GM12864 (cell line): ENCODE measurements at regions not wholly inside any gene's neighbourhood (a gene's known extent, or its start where the extent isn't known, plus 50 kb on each side); places are given as distances from the start of the nearest gene placed in this dataset.

Source experiments
- DNase-seq: peaks from one replicate; pipeline ENCODE4 v3.0.0-alpha.2; 2011; ENCODE audit warnings: low read depth
- H3K4me3 ChIP-seq: 2 replicates; pipeline ENCODE4 v1.5.1; 2011; ENCODE audit warnings: mild to moderate bottlenecking, low read depth, low read length, control low read depth
- TF ChIP-seq, protein P1 (sequence below): IDR thresholded peaks from 2 replicates; pipeline ENCODE4 v1.5.1; 2011; ENCODE audit warnings: low read depth, mild to moderate bottlenecking, moderate library complexity, low read length, control low read depth, inconsistent platforms; ENCODE audit errors: missing control alignments

DNA sequence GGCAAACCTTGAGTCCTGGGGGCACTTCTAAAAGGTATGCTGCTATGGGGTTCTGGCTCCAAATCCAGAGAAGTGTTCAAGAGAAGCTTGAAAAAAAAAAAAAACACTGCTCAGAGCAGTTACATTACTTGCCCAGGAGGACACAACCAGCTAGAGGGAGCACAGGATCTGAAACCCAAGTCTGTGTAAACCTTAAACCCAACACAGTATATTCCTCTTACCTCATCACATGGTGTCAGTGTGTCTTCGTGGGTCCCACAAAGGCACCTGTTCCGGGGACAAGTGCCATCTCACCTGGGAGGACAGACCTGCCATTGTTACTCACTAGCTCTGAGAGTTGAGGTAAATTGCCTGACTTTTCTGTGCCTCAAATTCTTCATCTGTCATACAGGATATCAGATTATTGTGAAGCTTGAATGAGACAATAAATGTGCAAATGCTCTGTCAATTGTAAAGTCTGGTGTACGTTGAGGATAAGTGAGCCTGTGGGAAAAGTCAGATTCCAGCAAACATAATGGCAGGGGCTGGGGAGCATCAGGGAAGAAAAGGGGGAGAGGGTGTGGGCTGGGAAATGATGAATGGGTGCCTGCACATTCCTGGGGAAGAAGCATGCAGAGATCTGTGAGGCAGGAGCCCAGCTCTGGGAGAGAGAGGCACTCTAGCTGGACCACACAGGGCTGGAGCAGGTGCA is 170.4 kb upstream of the ZC3H12A start:
- TF ChIP-seq, protein P1, sequence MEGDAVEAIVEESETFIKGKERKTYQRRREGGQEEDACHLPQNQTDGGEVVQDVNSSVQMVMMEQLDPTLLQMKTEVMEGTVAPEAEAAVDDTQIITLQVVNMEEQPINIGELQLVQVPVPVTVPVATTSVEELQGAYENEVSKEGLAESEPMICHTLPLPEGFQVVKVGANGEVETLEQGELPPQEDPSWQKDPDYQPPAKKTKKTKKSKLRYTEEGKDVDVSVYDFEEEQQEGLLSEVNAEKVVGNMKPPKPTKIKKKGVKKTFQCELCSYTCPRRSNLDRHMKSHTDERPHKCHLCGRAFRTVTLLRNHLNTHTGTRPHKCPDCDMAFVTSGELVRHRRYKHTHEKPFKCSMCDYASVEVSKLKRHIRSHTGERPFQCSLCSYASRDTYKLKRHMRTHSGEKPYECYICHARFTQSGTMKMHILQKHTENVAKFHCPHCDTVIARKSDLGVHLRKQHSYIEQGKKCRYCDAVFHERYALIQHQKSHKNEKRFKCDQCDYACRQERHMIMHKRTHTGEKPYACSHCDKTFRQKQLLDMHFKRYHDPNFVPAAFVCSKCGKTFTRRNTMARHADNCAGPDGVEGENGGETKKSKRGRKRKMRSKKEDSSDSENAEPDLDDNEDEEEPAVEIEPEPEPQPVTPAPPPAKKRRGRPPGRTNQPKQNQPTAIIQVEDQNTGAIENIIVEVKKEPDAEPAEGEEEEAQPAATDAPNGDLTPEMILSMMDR = no peak
- H3K4me3 ChIP-seq = no peak overlapping the region
- DNase-seq = no peak

DNA sequence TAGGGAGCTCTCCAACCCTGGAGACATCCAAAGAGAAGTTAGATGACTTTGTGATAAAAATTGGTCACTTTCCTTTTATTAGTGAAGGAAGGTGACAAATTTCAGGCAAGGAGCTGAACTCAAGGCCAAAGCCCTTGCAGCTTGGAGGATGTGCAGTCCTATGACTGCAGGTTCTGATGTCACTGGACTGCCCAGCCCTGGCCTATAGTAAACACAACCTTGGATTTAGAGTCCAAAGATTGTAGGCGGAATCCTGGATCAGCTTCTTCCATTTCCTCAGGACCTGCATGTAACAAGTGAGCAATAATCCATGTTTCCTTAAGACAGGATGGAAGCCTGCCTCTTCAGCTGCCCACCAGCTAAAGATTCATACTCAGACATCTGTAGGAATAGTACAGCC is 169.3 kb upstream of the ZC3H12A start:
- TF ChIP-seq, protein P1 = no peak
- H3K4me3 ChIP-seq = no peak overlapping the region
- no peak for DNase-seq

DNA sequence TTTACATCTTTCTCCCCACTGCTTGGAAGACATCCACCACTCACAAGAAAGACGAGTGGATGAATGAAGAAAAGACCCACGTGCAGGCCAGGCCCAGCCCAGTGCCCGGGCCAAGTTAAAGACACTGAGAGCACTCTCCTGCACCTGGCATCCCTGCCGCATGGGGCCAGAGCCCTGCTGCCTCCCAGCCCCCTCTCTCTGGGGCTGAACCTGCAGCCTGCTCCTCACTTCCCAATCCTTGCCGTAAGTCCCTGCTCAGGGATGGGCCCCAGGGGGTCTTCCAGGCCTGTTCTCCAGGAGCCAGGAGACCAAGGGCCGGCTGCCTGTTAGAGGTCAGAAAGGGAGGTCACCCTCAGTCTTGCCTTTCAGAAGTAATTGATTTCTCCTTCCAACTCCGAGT is 168.5 kb upstream of the ZC3H12A start:
- H3K4me3 ChIP-seq = no peak overlapping the region
- TF ChIP-seq, protein P1 = no peak
- DNase-seq = no peak

DNA sequence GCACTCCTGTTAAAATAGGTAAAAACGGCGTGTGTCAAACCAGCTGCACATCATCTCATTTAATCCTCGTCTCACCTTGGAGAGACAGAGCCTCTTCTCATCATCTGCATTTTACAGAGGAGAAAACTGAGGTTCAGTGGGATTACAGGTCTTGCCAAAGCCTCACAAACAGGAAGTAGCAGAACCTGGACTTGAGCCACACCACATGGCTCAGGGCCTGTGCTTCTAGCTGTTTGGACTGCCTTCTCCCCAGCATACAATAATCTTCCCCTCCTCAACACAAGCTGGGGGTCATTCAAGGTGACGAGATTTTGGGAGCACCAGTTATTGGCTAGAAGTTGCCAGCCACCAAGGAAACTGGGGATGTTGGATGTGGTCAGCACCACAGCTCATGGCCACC is 167.9 kb upstream of the ZC3H12A start:
- H3K4me3 ChIP-seq = no peak overlapping the region
- no peak for DNase-seq
- TF ChIP-seq, protein P1 = no peak

DNA sequence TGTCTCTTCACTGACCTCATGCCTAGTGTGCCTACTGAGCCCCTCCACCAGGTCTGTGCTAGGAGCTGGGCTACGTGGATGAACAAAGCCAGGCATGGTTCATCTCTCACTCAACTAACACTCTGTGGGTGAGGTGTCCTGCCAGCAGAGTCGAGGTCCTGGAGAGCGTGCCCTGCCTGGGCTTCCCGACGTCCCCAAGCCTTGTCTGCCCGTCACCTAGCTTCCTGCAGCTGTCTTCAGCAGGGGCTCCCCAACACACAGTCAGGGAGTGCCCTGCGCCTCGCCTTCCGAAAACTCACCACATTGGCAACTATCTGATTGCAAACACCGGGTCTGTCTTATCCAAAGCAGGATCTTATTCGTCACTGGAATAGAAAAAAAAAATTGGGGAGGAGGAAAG is 167.5 kb upstream of the ZC3H12A start:
- TF ChIP-seq, protein P1 = no peak
- no peak for DNase-seq
- H3K4me3 ChIP-seq = no peak overlapping the region

DNA sequence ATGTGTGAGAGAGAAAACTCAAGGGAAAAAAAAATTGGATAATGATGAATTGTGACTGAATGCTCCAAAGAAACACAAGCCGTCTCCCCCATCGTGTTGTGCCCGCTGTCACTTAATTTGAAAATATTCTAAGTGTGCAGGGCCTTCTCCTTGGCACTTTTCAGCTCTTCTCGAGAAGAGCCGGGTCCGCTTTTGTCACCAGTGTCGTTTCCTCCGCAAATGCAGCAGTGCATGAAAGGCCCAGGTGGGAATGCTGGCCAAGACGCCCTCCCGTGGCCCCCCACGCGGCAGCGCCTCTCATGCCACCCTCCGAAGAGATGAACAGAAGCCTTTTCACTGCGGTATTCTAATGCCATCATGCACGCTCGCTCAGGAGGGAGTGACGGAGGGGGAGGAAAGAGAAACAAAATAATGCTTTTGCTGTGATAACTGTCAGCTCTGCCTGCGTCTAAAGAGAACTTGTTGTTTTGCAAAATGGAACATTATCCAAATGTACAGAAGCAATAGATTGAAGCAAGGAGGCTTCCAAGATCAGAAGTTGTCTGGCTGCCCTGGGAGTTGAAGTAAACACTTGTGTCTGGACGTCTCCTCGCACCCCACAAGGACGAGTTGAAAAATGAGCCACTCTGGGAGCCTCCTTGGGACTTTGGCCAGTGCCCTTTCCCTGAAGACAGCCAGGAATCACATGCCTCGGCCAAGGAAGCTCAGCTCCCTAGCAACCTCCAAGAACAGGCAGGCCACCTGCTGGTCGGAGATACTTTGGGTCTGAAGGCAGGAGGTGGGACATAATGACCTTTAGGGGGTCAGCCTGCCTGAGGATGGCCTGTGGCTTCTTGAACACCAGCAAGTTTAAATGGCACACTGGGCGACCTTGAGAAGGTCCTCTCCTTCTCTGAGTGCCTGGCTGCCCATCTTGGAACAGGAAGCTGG is 166.1 kb upstream of the ZC3H12A start:
- TF ChIP-seq, protein P1 = no peak
- no peak overlapping the region for H3K4me3 ChIP-seq
- DNase-seq = no peak
